ENCODE measurements at regions not wholly inside any gene's neighbourhood (a gene's known extent, or its start where the extent isn't known, plus 50 kb on each side); places are given as distances from the start of the nearest gene placed in this dataset.

DNA sequence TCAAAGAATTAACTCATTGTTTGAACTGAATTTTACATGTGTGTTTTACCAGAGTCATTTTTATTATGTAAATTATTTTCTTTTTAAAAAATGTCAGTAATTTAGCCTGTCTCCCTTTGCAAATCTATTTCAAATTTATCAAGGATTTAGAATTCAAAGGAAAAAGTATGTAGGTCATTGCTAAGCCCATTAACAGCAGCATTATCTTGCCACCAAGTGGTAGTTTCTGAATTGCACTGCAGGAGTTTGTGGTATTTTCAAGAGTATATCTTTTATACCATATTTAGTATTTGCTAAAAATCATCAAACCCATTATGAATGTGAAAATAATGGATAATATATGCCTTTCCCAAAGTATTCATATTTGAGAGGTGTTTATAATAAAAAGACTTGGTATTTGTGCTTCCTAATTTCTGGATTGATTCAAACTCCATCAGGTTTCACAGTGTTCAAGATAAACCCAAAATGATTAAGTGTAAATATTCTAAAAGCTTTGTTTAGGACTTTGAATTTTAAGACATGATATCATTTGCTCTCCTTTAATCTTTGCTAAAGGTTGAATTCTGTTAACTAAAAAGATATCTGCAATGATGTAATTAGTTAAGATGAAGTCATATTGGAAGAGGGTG lies 711.4 kb downstream of the FSCB start:
- TF ChIP-seq, protein P1, sequence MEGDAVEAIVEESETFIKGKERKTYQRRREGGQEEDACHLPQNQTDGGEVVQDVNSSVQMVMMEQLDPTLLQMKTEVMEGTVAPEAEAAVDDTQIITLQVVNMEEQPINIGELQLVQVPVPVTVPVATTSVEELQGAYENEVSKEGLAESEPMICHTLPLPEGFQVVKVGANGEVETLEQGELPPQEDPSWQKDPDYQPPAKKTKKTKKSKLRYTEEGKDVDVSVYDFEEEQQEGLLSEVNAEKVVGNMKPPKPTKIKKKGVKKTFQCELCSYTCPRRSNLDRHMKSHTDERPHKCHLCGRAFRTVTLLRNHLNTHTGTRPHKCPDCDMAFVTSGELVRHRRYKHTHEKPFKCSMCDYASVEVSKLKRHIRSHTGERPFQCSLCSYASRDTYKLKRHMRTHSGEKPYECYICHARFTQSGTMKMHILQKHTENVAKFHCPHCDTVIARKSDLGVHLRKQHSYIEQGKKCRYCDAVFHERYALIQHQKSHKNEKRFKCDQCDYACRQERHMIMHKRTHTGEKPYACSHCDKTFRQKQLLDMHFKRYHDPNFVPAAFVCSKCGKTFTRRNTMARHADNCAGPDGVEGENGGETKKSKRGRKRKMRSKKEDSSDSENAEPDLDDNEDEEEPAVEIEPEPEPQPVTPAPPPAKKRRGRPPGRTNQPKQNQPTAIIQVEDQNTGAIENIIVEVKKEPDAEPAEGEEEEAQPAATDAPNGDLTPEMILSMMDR (IDR thresholded peaks at IDR 0.05 in 4 of 5, conservative IDR thresholded peaks at IDR 0.05 in 1 of 5), result no peak
- TF ChIP-seq POLR2A (IDR thresholded peaks at IDR 0.05), result no peak

All from gastrocnemius medialis (tissue), 4 donors.